Activated CD4-positive, CD25-positive, alpha-beta regulatory T cell treated with anti-CD3 and anti-CD28 coated beads, Interleukin-2, amount 50 U/mL, for 24 hours (primary cell): ENCODE measurements at regions not wholly inside any gene's neighbourhood (a gene's known extent, or its start where the extent isn't known, plus 50 kb on each side); places are given as distances from the start of the nearest gene placed in this dataset.

ENCODE experiments used
- ATAC-seq, 2 donors: fragments of 150-1000 bp; cut with Tn5 transposase; one replicate each; pipeline ENCODE4 v1.10.0; 2021; ENCODE audit warnings: mild to moderate bottlenecking in 1 of 2, moderate library complexity in 1 of 2

GRCh38 chr11:44670794-44671193 lies 56.0 kb upstream of the TSPAN18 start:
- ATAC-seq, result no peak

GRCh38 chr11:44671234-44671633 lies 55.5 kb upstream of the TSPAN18 start:
- ATAC-seq, result no peak

- ATAC-seq, result no peak
Observed at GRCh38 chr11:44673688-44674087, 53.1 kb upstream of the TSPAN18 start.

- ATAC-seq, result peak; percentile 55 to 87
Observed at GRCh38 chr11:44674809-44675208, 52.0 kb upstream of the TSPAN18 start.

- no peak for ATAC-seq
Observed at GRCh38 chr11:44675906-44676305, 50.9 kb upstream of the TSPAN18 start.
